ENCODE measurements at regions not wholly inside any gene's neighbourhood (a gene's known extent, or its start where the extent isn't known, plus 50 kb on each side); places are given as distances from the start of the nearest gene placed in this dataset.

- ATAC-seq (no peak), DNase-seq (ENCODE audit: low read depth, low spot score) (no peak), FAIRE-seq (no peak)
- in situ Hi-C loops (cut with MboI) (no loop called here), intact Hi-C loops (cut with micrococcal nuclease; ENCODE audit: unreplicated experiment) (no loop called here)
- H3K79me2 ChIP-seq (ENCODE audit: control insufficient read depth, insufficient read depth, low read length): no peaks in the 10 kb centered on the region
- ChIA-PET POLR2A (no interaction called here), SMC1A (ENCODE audit: uncharacterized antibody, unreplicated experiment) (no interaction called here), RAD21 (ENCODE audit: unreplicated experiment) (no interaction called here), CTCF (interaction anchor here (0.6 kb wide), 1 partner anchor 618 kb away, joined by 3 read pairs; no protein-coding TSS in a partner anchor)
- BruUV-seq (replicated peaks): no TSS peak
- no peaks in the 10 kb centered on the region for H3K27me3 ChIP-seq (replicated peaks in 1 of 2; ENCODE audit: control insufficient read depth in 2 of 2, insufficient read depth in 2 of 2, low read length in 1 of 2)
- no peak overlapping the region for H3K9ac ChIP-seq (ENCODE audit: control insufficient read depth, insufficient read depth, low read length)
- no peaks in the 10 kb centered on the region for H3K36me3 ChIP-seq (ENCODE audit: control insufficient read depth in 2 of 2, insufficient read depth in 2 of 2, low read length in 1 of 2)
- no peaks in the 10 kb centered on the region for H4K20me1 ChIP-seq (ENCODE audit: control insufficient read depth, insufficient read depth)
- H3K27ac ChIP-seq (ENCODE audit: control insufficient read depth, insufficient read depth): no peak overlapping the region
- no peak overlapping the region for H3K4me2 ChIP-seq (ENCODE audit: control insufficient read depth, insufficient read depth)
- no peaks in the 10 kb centered on the region for H3K9me3 ChIP-seq (replicated peaks; ENCODE audit: control insufficient read depth, insufficient read depth, low read length)
- no peak overlapping the region for H3K4me3 ChIP-seq
- 0% methylated on average over 1 of the region's 1 CpG for WGBS (ENCODE audit: insufficient coverage, insufficient replicate concordance, low lambda C conversion rate, missing lambda C conversion rate)
- H3K4me1 ChIP-seq (ENCODE audit: control insufficient read depth, insufficient read depth, low read length): no peaks in the 10 kb centered on the region
- no peak overlapping the region for H2AFZ ChIP-seq (ENCODE audit: control insufficient read depth, low read depth, low read length)
- no peak for TF ChIP-seq PAX5 (IDR thresholded peaks at IDR 0.05; ENCODE audit: borderline replicate concordance, low read depth, low read length)
- TF ChIP-seq SUPT20H (IDR thresholded peaks at IDR 0.05; ENCODE audit: borderline replicate concordance, control insufficient read depth, low read depth, low read length): no peak
- no peak for TF ChIP-seq PRDM15 (CRISPR knock-in tag; IDR thresholded peaks at IDR 0.05)
- no peak for TF ChIP-seq GATAD2B (conservative IDR thresholded peaks at IDR 0.05; ENCODE audit: low read depth)
- TF ChIP-seq TCF3 (IDR thresholded peaks at IDR 0.05; ENCODE audit: borderline replicate concordance, insufficient read depth, low read depth, low read length): no peak
- TF ChIP-seq RAD21 (IDR thresholded peaks at IDR 0.05; ENCODE audit: insufficient read depth, low read depth, low read length): no peak
- TF ChIP-seq FOS (IDR thresholded peaks at IDR 0.05; ENCODE audit: borderline replicate concordance, extremely low read depth, insufficient read length): no peak
- no peak for TF ChIP-seq NFXL1 (IDR thresholded peaks at IDR 0.05; ENCODE audit: borderline replicate concordance)
- TF ChIP-seq TAF1 (IDR thresholded peaks at IDR 0.05; ENCODE audit: borderline replicate concordance, low read depth, low read length): no peak
- TF ChIP-seq, protein P1, sequence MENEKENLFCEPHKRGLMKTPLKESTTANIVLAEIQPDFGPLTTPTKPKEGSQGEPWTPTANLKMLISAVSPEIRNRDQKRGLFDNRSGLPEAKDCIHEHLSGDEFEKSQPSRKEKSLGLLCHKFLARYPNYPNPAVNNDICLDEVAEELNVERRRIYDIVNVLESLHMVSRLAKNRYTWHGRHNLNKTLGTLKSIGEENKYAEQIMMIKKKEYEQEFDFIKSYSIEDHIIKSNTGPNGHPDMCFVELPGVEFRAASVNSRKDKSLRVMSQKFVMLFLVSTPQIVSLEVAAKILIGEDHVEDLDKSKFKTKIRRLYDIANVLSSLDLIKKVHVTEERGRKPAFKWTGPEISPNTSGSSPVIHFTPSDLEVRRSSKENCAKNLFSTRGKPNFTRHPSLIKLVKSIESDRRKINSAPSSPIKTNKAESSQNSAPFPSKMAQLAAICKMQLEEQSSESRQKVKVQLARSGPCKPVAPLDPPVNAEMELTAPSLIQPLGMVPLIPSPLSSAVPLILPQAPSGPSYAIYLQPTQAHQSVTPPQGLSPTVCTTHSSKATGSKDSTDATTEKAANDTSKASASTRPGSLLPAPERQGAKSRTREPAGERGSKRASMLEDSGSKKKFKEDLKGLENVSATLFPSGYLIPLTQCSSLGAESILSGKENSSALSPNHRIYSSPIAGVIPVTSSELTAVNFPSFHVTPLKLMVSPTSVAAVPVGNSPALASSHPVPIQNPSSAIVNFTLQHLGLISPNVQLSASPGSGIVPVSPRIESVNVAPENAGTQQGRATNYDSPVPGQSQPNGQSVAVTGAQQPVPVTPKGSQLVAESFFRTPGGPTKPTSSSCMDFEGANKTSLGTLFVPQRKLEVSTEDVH (IDR thresholded peaks at IDR 0.05; ENCODE audit: low read depth, partially characterized antibody): no peak
- TF ChIP-seq TBL1XR1 (IDR thresholded peaks at IDR 0.05; ENCODE audit: low read depth, low read length): no peak
- no peak for TF ChIP-seq CBFB (IDR thresholded peaks at IDR 0.05; ENCODE audit: low read depth)
- TF ChIP-seq BMI1 (IDR thresholded peaks at IDR 0.05; ENCODE audit: borderline replicate concordance): no peak
- no peak for TF ChIP-seq CEBPB (IDR thresholded peaks at IDR 0.05; ENCODE audit: borderline replicate concordance in 1 of 2, low read depth in 2 of 2, low read length in 2 of 2)
- TF ChIP-seq REST (IDR thresholded peaks at IDR 0.05; ENCODE audit: low read depth, low read length): no peak
- TF ChIP-seq DPF2 (IDR thresholded peaks at IDR 0.05): no peak
- no peak for TF ChIP-seq POLR2A (IDR thresholded peaks at IDR 0.05; ENCODE audit: low read depth, low read length)
These were observed 206.5 kb upstream of the SH3BP4 start for GRCh38 chr2:234745347-234745746.
